ENCODE measurements at regions not wholly inside any gene's neighbourhood (a gene's known extent, or its start where the extent isn't known, plus 50 kb on each side); places are given as distances from the start of the nearest gene placed in this dataset.

DNA sequence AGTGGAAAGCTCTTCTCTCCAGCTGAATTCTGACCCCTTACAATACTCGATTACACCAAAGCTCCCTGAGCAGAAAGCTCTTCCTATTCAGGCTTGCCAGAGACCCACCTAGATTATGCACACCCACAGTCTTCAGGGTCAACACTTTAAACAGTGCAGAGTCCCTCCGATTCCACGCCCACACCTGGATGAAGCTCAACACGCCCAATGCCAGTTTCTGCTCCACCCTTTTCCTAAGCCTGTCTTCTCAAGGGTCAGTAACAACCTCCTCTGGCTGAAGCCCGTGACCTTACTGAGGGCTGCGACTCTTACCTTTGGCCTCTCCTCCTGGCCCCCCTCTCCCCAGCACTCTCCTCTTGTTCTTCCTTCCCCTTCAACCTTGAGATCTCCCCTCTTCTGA is 492.0 kb upstream of the SALL3 start:
- TF ChIP-seq POLR2A (IDR thresholded peaks at IDR 0.05; ENCODE audit: low read depth, low read length) (no peak), POLR2AphosphoS5 (IDR thresholded peaks at IDR 0.05; ENCODE audit: low read depth, low read length) (no peak), TAF1 (IDR thresholded peaks at IDR 0.05; ENCODE audit: borderline replicate concordance, low read depth, low read length) (no peak)

All from GM12892 (cell line).